HepG2 (cell line): ENCODE measurements at regions not wholly inside any gene's neighbourhood (a gene's known extent, or its start where the extent isn't known, plus 50 kb on each side); places are given as distances from the start of the nearest gene placed in this dataset.

Experiments
- ATAC-seq: fragments of 200-7000 bp; cut with Tn5 transposase; 3 replicates; pipeline ENCODE4 v1.9.1; 2020; ENCODE audit warnings: mild to moderate bottlenecking, moderate library complexity
- BruUV-seq: library from RNA; stranded (reverse); fragments of 400-500 nt; replicated peaks from 2 replicates; lab custom pipeline; 2021; lab: Mats Ljungman, UMichigan
- CTCF ChIA-PET: fragments of 300-600 bp; formaldehyde crosslinking; extraction: SDS; loops from one replicate; lab custom pipeline; 2021; ENCODE audit warnings: low total read pairs, inconsistent platforms, low intra/inter-chr PET ratio; lab: Yijun Ruan, JAX
- POLR2A ChIA-PET: fragments of 350-600 bp; sonication (Branson Sonifier 250); formaldehyde crosslinking; loops from one replicate; lab custom pipeline; 2020; ENCODE audit warnings: antibody characterized with exemption, inconsistent platforms; lab: Yijun Ruan, JAX
- DNase-seq: peaks from one replicate; pipeline ENCODE4 v3.0.0-alpha.2; 2015; ENCODE audit warnings: low spot score
- FAIRE-seq: peaks from 3 replicates; lab custom pipeline; 2011; peaks lifted over from hg19 to GRCh38; lab: Jason Lieb, UNC
- H2AFZ ChIP-seq: one replicate; pipeline ENCODE4 v1.6.1; 2011; ENCODE audit warnings: low read length, inconsistent platforms
- H3K27ac ChIP-seq: fragments of 300-600 bp; 3 replicates; pipeline ENCODE4 v1.8.0; 2011; ENCODE audit warnings: mixed run types, mild to moderate bottlenecking, mixed read lengths, low read length, inconsistent platforms; ENCODE audit not compliant: insufficient read depth; ENCODE audit errors: extremely low read length
- H3K27me3 ChIP-seq, 2 experiments: fragments of 200-600 bp in 1 of 2; 2 replicates in 1 of 2; 3 replicates in 1 of 2; pipeline versions ENCODE4 v1.6.0 to v1.8.0; 2011; ENCODE audit warnings: low read length in 2 of 2, mild to moderate bottlenecking in 2 of 2, moderate library complexity in 2 of 2, inconsistent platforms in 1 of 2; ENCODE audit not compliant: insufficient read depth in 2 of 2, control insufficient read depth in 1 of 2
- H3K36me3 ChIP-seq, 2 experiments: fragments of 200-600 bp in 1 of 2; replicated peaks in 1 of 2; 2 replicates in 1 of 2; 3 replicates in 1 of 2; pipeline versions ENCODE4 v1.5.1 to v1.8.0; 2011; ENCODE audit warnings: low read length in 2 of 2, inconsistent platforms in 1 of 2; ENCODE audit not compliant: insufficient read depth in 2 of 2, control insufficient read depth in 1 of 2
- H3K4me1 ChIP-seq: 2 replicates; pipeline ENCODE4 v1.5.1; 2012; ENCODE audit warnings: low read length, inconsistent platforms; ENCODE audit not compliant: insufficient read depth
- H3K4me2 ChIP-seq: 2 replicates; pipeline ENCODE4 v1.6.0; 2011; ENCODE audit warnings: low read depth, low read length, inconsistent platforms
- H3K4me3 ChIP-seq, 3 experiments: fragments of 200-600 bp in 1 of 3; sonication (generic), shearing (Covaris generic) in 1 of 3; replicated peaks in 1 of 3; 2 replicates each; pipeline ENCODE4 v1.5.1; 2011 to 2016; ENCODE audit warnings: low read length in 3 of 3, inconsistent platforms in 2 of 3, low read depth in 2 of 3, mild to moderate bottlenecking in 2 of 3, control low read depth in 1 of 3, mixed read lengths in 1 of 3; ENCODE audit not compliant: insufficient read depth in 1 of 3
- H3K79me2 ChIP-seq: one replicate; pipeline ENCODE4 v1.6.1; 2011; ENCODE audit warnings: low read length, inconsistent platforms; ENCODE audit not compliant: insufficient read depth
- H3K9ac ChIP-seq: 2 replicates; pipeline ENCODE4 v1.6.0; 2011; ENCODE audit warnings: mild to moderate bottlenecking, low read depth, low read length, inconsistent platforms; ENCODE audit not compliant: insufficient read depth
- H3K9me3 ChIP-seq: 2 replicates; pipeline ENCODE4 v1.5.1; 2012; ENCODE audit warnings: mild to moderate bottlenecking, low read length
- H4K20me1 ChIP-seq: 2 replicates; pipeline ENCODE4 v1.6.0; 2011; ENCODE audit warnings: inconsistent platforms, mild to moderate bottlenecking, low read length, moderate library complexity; ENCODE audit not compliant: insufficient read depth
- ADNP ChIP-seq: sonication (generic); formaldehyde crosslinking; IDR thresholded peaks from 2 replicates; pipeline ENCODE4 v1.4.0; 2020; ENCODE audit warnings: missing genetic modification reagents
- CREM ChIP-seq, 2 experiments: sonication (generic) in 1 of 2; formaldehyde crosslinking in 1 of 2; IDR thresholded peaks; 2 replicates each; pipeline versions ENCODE4 v1.4.0 to v1.6.1; 2016 to 2020; ENCODE audit warnings: antibody characterized with exemption in 1 of 2, mild to moderate bottlenecking in 1 of 2, missing genetic modification reagents in 1 of 2
- KDM5B ChIP-seq: sonication (generic); formaldehyde crosslinking; IDR thresholded peaks from 2 replicates; pipeline ENCODE4 v1.4.0; 2020; ENCODE audit warnings: missing genetic modification reagents, mild to moderate bottlenecking, borderline replicate concordance
- MIER2 ChIP-seq: IDR thresholded peaks from 2 replicates; pipeline ENCODE4 v1.6.1; 2016; ENCODE audit warnings: missing biosample characterization, missing genetic modification reagents
- NR2F2 ChIP-seq: IDR thresholded peaks from 2 replicates; pipeline ENCODE4 v1.6.1; 2012; ENCODE audit warnings: low read depth, inconsistent platforms, borderline replicate concordance
- POGK ChIP-seq: sonication (generic); formaldehyde crosslinking; conservative IDR thresholded peaks from 2 replicates; pipeline ENCODE4 v1.8.0; 2022; ENCODE audit warnings: mild to moderate bottlenecking, moderate library complexity, missing genetic modification reagents
- SP4 ChIP-seq: sonication (generic); formaldehyde crosslinking; IDR thresholded peaks from 2 replicates; pipeline ENCODE4 v1.8.1; 2023; ENCODE audit warnings: mild to moderate bottlenecking, missing genetic modification reagents
- ZFP62 ChIP-seq: sonication (generic); formaldehyde crosslinking; IDR thresholded peaks from 2 replicates; pipeline ENCODE4 v1.4.0; 2020; ENCODE audit warnings: missing genetic modification reagents
- ZNF577 ChIP-seq: sonication (generic); formaldehyde crosslinking; IDR thresholded peaks from 2 replicates; pipeline ENCODE4 v1.4.0; 2020; ENCODE audit warnings: mild to moderate bottlenecking, low read depth, missing genetic modification reagents, borderline replicate concordance
- ZNF790 ChIP-seq: sonication (generic); formaldehyde crosslinking; IDR thresholded peaks from 2 replicates; pipeline ENCODE4 v1.8.0; 2022; ENCODE audit warnings: missing genetic modification reagents, mild to moderate bottlenecking, borderline replicate concordance
- WGBS: methylation state at CpG from one replicate; pipeline ENCODE4 v1.1.6; 2017; ENCODE audit warnings: low lambda C conversion rate; 5-methylcytosine and 5-hydroxymethylcytosine counted together
- in situ Hi-C: cut with HindIII; loops from 2 replicates; pipeline ENCODE4 v1.10.0; 2017; ENCODE audit warnings: low pct_unique_long_range_greater_than_20kb; ENCODE audit not compliant: extremely low pct_ligation_motif_present
- intact Hi-C: fragments of 100-400 bp; cut with micrococcal nuclease; formaldehyde crosslinking; loops from one replicate; pipeline ENCODE4 v1.10.0; 2022; ENCODE audit not compliant: unreplicated experiment
- TF ChIP-seq, protein P1 (sequence below): sonication (generic); formaldehyde crosslinking; IDR thresholded peaks from 2 replicates; pipeline ENCODE4 v1.4.0; 2020; ENCODE audit warnings: mild to moderate bottlenecking, missing genetic modification reagents
- TF ChIP-seq, protein P2 (sequence below), 2 experiments: sonication (generic) in 1 of 2; formaldehyde crosslinking in 1 of 2; IDR thresholded peaks; 2 replicates each; pipeline versions ENCODE4 v1.4.0 to v1.6.1; 2018 to 2020; ENCODE audit warnings: missing genetic modification reagents in 2 of 2, borderline replicate concordance in 1 of 2, low read depth in 1 of 2, mild to moderate bottlenecking in 1 of 2, missing biosample characterization in 1 of 2
- TF ChIP-seq, protein P3 (sequence below): sonication (generic); formaldehyde crosslinking; IDR thresholded peaks from 2 replicates; pipeline ENCODE4 v1.5.0; 2020; ENCODE audit warnings: mild to moderate bottlenecking, missing genetic modification reagents

DNA sequence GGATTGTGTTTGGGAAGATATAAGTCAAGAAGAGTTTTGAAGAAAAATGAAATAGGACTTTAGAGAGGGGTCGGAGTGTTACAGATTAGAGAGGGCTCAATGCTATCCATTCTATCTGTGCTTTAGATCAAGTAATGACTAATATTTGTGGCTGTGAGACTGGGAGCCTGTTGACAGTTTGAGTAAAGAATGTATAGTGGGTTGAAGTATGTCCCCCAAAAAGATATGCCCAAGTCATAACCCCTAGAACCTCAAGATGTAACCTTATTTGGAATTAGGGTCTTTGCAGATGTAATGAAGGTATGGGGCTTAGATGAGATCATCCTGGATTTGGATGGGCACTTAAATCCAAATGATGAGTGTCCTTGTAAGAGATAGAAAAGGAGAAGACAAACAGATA, 55.3 kb upstream of the SERPINE2 start:
- Histone ChIP-seq H3K79me2 (no peaks in the 10 kb centered on the region), H3K4me3 (no peak overlapping the region), H4K20me1 (no peaks in the 10 kb centered on the region), H3K9me3 (no peaks in the 10 kb centered on the region), H3K9ac (no peak overlapping the region), H3K27ac (no peak overlapping the region), H3K4me1 (peaks cover under 1% of the 10 kb centered on the region), H2AFZ (no peak overlapping the region), H3K27me3 (peaks cover 2 to 30% of the 10 kb centered on the region in 2 experiments; a peak in 3 of 5 replicates)
- WGBS: 5% methylated on average over 1 of the region's 1 CpG
- POLR2A ChIA-PET: no interaction called here
- ATAC-seq (no peak), DNase-seq (no peak), FAIRE-seq (no peak)
- CTCF ChIA-PET: no interaction called here
- in situ Hi-C loops: no loop called here
- intact Hi-C loops: no loop called here
- no peak for TF ChIP-seq SP4 (CRISPR knock-in tag)
- TF ChIP-seq ZNF577 (CRISPR knock-in tag): no peak
- TF ChIP-seq, protein P1, sequence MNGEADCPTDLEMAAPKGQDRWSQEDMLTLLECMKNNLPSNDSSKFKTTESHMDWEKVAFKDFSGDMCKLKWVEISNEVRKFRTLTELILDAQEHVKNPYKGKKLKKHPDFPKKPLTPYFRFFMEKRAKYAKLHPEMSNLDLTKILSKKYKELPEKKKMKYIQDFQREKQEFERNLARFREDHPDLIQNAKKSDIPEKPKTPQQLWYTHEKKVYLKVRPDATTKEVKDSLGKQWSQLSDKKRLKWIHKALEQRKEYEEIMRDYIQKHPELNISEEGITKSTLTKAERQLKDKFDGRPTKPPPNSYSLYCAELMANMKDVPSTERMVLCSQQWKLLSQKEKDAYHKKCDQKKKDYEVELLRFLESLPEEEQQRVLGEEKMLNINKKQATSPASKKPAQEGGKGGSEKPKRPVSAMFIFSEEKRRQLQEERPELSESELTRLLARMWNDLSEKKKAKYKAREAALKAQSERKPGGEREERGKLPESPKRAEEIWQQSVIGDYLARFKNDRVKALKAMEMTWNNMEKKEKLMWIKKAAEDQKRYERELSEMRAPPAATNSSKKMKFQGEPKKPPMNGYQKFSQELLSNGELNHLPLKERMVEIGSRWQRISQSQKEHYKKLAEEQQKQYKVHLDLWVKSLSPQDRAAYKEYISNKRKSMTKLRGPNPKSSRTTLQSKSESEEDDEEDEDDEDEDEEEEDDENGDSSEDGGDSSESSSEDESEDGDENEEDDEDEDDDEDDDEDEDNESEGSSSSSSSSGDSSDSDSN (CRISPR knock-in tag): no peak
- TF ChIP-seq MIER2 (CRISPR knock-in tag): no peak
- TF ChIP-seq ZFP62 (CRISPR knock-in tag): no peak
- no peak for TF ChIP-seq POGK (CRISPR knock-in tag)
- no peak for TF ChIP-seq CREM (IDR thresholded peaks at IDR 0.05)
- TF ChIP-seq CREM (CRISPR knock-in tag; IDR thresholded peaks at IDR 0.05): no peak
- no peak for TF ChIP-seq KDM5B
- no peak for TF ChIP-seq NR2F2
- TF ChIP-seq, protein P2, sequence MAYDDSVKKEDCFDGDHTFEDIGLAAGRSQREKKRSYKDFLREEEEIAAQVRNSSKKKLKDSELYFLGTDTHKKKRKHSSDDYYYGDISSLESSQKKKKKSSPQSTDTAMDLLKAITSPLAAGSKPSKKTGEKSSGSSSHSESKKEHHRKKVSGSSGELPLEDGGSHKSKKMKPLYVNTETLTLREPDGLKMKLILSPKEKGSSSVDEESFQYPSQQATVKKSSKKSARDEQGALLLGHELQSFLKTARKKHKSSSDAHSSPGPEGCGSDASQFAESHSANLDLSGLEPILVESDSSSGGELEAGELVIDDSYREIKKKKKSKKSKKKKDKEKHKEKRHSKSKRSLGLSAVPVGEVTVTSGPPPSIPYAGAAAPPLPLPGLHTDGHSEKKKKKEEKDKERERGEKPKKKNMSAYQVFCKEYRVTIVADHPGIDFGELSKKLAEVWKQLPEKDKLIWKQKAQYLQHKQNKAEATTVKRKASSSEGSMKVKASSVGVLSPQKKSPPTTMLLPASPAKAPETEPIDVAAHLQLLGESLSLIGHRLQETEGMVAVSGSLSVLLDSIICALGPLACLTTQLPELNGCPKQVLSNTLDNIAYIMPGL (CRISPR knock-in tag; IDR thresholded peaks at IDR 0.05; ENCODE audit: borderline replicate concordance in 1 of 2, low read depth in 1 of 2): no peak
- TF ChIP-seq ADNP (CRISPR knock-in tag): no peak
- TF ChIP-seq ZNF790 (CRISPR knock-in tag): no peak
- TF ChIP-seq, protein P3, sequence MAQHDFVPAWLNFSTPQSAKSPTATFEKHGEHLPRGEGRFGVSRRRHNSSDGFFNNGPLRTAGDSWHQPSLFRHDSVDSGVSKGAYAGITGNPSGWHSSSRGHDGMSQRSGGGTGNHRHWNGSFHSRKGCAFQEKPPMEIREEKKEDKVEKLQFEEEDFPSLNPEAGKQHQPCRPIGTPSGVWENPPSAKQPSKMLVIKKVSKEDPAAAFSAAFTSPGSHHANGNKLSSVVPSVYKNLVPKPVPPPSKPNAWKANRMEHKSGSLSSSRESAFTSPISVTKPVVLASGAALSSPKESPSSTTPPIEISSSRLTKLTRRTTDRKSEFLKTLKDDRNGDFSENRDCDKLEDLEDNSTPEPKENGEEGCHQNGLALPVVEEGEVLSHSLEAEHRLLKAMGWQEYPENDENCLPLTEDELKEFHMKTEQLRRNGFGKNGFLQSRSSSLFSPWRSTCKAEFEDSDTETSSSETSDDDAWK (CRISPR knock-in tag): no peak
- TF ChIP-seq, all 625 proteins: peak for 0
- Histone ChIP-seq H3K4me2 (no peak overlapping the region), H3K36me3 (no peaks in the 10 kb centered on the region)
- no TSS peak for BruUV-seq
